Prostate gland (tissue), 2 donors: ENCODE measurements at regions not wholly inside any gene's neighbourhood (a gene's known extent, or its start where the extent isn't known, plus 50 kb on each side); places are given as distances from the start of the nearest gene placed in this dataset.

Experiments
- CTCF ChIP-seq, 4 experiments: fragments of 200-600 bp in 2 of 4; fragments of 450-650 bp in 2 of 4; sonication (generic) in 2 of 4; IDR thresholded peaks; 1 replicate in 3 of 4; 2 replicates in 1 of 4; pipeline ENCODE4 v1.5.1; 2016 to 2019; ENCODE audit warnings: antibody characterized with exemption in 4 of 4, mild to moderate bottlenecking in 2 of 4, moderate library complexity in 2 of 4
- POLR2AphosphoS5 ChIP-seq: sonication (generic); formaldehyde crosslinking; IDR thresholded peaks from one replicate; pipeline ENCODE4 v1.6.1; 2017; ENCODE audit warnings: antibody characterized with exemption

GRCh38 chr22:47279746-47280145 lies 517.3 kb downstream of the TBC1D22A start:
- TF ChIP-seq CTCF (IDR thresholded peaks at IDR 0.05) (no peak), POLR2AphosphoS5 (no peak)
